IMR-90 (cell line): ENCODE measurements at regions not wholly inside any gene's neighbourhood (a gene's known extent, or its start where the extent isn't known, plus 50 kb on each side); places are given as distances from the start of the nearest gene placed in this dataset.

Experiments
- CTCF ChIP-seq: conservative IDR thresholded peaks from 2 replicates; pipeline ENCODE4 v1.5.1; 2012; ENCODE audit warnings: mild to moderate bottlenecking, low read depth, low read length, improper control_type of control experiment
- MXI1 ChIP-seq: IDR thresholded peaks from 2 replicates; pipeline ENCODE4 v1.6.1; 2012; ENCODE audit warnings: low read depth, mild to moderate bottlenecking, low read length, moderate library complexity, borderline replicate concordance
- POLR2A ChIP-seq: IDR thresholded peaks from 2 replicates; pipeline ENCODE4 v1.6.1; 2012; ENCODE audit warnings: mild to moderate bottlenecking, low read depth, low read length
- USF2 ChIP-seq: fragments of 150-350 bp; IDR thresholded peaks from 2 replicates; pipeline ENCODE4 v1.6.1; 2017; ENCODE audit warnings: mild to moderate bottlenecking, antibody characterized with exemption, low read length, low read depth

- no peak for TF ChIP-seq CTCF
- no peak for TF ChIP-seq POLR2A
- TF ChIP-seq MXI1: no peak
- no peak for TF ChIP-seq USF2
These were observed 255.7 kb upstream of the PPP2R2D start for GRCh38 chr10:131644864-131645658.
